H4 (cell line): ENCODE measurements at regions not wholly inside any gene's neighbourhood (a gene's known extent, or its start where the extent isn't known, plus 50 kb on each side); places are given as distances from the start of the nearest gene placed in this dataset.
A peak's percentile ranks its signal among the peaks of the same experiment; 100 is the strongest.
"Not testable (repeated sequence)": the region's sequence is repeated elsewhere in the genome, so short reads cannot be mapped to it uniquely, and the experiment has no call there.

Source experiments
- DNase-seq: peaks from one replicate; pipeline ENCODE4 v3.0.0-alpha.2; 2015; ENCODE audit warnings: low spot score

GRCh38 chr5:99316484-99316883 lies 387.7 kb upstream of the CHD1 start:
- DNase-seq, result no peak

DNA sequence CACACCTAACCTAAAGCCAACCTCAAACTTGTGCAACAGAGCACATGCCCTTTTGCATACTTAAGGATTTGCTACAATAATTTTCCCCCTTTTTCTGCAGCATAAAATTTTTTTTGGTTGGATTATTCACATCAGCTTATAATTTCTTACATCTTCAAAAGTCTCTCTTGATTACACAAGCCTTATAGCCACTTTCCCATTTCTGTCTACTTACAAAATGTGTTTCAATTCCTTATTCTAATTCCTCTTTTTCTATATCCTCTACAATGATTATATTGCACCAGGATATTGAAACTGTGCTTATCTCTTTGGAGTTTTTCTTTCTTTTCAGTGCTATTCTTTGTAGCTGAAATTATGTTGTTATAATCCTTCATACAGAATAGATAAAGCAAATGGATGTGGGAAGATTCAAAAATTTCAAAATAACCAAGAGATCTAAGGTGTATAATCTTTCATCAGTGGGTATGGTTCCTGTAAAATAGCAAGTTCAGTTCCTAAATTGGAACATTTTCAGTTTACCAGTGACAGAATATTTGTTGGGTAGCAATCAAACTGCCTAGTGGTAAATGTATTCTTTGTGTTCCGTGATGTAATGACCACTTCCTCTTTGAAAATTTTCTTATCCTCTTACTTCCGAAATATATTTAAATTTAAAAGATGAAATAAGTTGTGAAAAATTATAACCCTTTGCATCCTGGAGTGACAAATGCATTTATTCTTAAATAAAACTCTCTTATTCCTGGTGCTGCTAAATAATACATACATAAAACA lies 386.8 kb upstream of the CHD1 start:
- DNase-seq, result no peak

GRCh38 chr5:99314721-99315120 lies 385.9 kb upstream of the CHD1 start:
- no peak for DNase-seq

- DNase-seq, result no peak
Observed at GRCh38 chr5:99308131-99308530, 379.3 kb upstream of the CHD1 start.

DNA sequence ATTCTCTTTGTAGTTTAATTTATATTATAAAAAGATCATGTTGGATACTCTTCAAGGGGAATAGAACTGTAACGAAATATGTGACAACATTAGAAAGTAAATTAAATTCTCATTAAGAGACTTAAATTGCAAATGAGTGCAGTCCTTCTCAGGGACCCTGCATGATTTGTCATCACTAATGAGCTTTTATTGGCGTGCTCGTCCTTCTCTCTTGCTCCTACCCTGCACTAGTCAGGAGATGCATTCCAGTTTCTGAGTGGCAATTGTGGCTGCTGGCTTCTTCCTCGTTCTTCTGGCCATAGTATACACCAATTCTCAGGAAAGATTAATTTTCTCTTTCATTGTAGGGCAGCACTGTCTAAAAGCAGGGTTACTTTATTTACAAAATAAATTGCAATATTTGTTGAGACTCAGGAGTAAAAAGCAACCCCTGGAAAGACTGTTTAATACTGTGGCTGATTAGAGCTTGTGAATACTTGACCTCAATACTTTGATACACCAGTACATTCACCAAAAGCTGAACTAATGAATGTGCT lies 376.3 kb upstream of the CHD1 start:
- no peak for DNase-seq

GRCh38 chr5:99285606-99286005 lies 356.8 kb upstream of the CHD1 start:
- DNase-seq, result no peak

DNA sequence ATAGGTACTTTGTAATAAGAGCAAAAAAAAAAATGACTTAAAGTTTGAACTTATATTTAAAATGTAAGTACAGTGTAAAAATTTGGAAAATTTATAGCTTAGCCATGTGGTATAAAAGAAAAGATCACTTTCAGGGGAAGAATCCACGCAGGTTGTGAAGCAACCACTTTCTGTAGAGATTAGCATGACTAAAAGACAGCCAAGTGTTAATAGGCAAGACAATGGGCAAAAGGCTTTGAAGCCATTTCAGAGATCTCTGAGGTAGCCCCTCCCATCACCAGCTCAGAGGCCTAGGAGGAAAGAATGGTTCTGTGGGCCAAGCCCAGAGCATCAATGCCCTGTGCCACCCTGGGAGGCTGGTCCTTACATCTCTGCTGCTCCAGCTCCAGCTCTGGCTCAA lies 346.3 kb upstream of the CHD1 start:
- no peak for DNase-seq

DNA sequence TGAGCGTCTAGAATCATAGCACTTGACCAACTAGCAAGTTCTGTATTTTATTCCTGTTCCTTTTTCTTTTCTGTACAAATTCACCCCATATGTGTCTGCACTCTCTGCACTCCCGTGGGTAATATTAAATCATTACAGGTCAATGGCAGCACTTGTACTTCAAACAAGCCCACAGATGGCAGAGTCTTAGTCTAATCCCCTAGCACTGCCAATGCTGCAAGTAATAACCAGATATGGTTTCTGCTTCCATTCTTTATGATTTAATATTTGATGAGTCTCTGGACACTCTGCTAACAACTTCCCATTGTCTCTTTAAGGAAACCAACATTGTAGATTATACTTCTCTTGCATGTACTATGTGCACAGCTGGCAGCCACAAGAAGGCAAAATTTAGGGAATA lies 343.8 kb upstream of the CHD1 start:
- DNase-seq, result no peak

GRCh38 chr5:99258819-99259218 lies 330.0 kb upstream of the CHD1 start:
- DNase-seq, result no peak

DNA sequence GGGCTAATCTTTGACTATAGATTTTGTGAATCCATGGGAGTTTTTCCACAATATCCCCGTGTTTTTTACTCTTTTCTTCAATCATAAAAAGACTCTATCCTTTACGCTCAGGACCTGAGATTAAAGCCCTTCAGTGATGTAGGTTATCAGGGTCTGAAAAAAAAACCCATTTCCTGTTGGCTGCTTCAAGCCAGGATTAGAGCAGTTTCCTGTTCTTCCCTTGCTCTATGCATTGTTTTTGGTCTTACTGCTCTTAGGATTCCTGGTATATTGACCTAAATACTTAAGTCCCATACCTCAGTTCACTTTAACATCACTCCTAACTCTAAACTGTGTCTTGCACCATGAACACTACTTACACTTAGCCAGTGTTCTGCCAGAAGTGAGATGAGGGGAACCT lies 319.3 kb upstream of the CHD1 start:
- DNase-seq, result no peak

- DNase-seq, result no peak
Observed at GRCh38 chr5:99247346-99247745, 318.5 kb upstream of the CHD1 start.

GRCh38 chr5:99243111-99243510 lies 314.3 kb upstream of the CHD1 start:
- peak; percentile 17 for DNase-seq

DNA sequence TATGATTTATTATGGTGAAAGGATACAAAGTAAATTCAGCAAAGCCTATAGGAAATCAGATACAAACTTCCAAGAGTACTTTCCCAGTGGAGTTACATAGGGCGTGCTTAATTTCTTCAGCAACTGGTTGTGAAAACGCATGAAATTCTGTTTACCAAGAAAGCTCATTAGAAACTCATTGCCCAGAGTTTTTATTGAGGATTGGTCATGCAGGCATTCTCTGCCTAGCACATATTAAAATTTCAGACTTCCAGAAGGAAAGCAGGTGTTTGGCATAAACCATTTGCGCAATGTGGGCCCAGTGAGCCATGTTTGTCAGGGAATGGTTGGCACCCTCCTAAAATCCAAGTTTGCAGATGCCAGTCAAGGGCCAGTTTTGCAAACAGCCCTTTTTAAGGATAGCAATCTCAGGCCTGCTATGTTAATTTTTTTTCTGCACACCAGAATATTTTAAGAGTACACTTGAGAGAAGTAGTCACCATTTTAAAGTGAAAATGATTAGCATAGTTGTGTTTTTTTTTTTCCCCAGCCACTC lies 311.1 kb upstream of the CHD1 start:
- DNase-seq, result no peak

GRCh38 chr5:99191206-99191745 lies 262.5 kb upstream of the CHD1 start:
- peak; percentile 22 for DNase-seq

DNA sequence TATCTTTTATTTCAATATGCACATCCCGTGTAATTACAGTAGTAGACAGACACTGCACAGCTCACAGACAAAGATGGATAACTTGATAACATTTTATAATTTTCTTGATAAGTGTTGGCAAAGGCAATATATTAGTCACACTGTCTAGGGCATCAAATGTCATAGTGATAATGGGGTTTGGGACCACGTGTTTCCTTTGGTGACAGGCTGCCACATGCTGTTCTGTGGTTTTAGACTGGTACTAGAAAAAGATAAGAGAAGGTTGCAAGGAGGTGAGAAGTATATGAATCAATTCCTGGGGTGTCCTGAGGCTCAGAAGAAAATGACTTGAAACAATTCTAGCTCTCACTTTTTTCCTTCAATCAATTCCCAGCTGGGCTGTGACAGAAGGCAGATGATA lies 258.8 kb upstream of the CHD1 start:
- DNase-seq, result no peak

- no peak for DNase-seq
Observed at GRCh38 chr5:99179206-99179605, 250.4 kb upstream of the CHD1 start.

GRCh38 chr5:99177796-99178195 lies 249.0 kb upstream of the CHD1 start:
- no peak for DNase-seq

- no peak for DNase-seq
Observed at GRCh38 chr5:99176186-99176585, 247.4 kb upstream of the CHD1 start.

GRCh38 chr5:99169309-99169708 lies 240.5 kb upstream of the CHD1 start:
- peak; percentile 42 for DNase-seq

GRCh38 chr5:99161538-99161937 lies 232.7 kb upstream of the CHD1 start:
- DNase-seq, result not testable (repeated sequence)

- no peak for DNase-seq
Observed at GRCh38 chr5:99156688-99157087, 227.9 kb upstream of the CHD1 start.

DNA sequence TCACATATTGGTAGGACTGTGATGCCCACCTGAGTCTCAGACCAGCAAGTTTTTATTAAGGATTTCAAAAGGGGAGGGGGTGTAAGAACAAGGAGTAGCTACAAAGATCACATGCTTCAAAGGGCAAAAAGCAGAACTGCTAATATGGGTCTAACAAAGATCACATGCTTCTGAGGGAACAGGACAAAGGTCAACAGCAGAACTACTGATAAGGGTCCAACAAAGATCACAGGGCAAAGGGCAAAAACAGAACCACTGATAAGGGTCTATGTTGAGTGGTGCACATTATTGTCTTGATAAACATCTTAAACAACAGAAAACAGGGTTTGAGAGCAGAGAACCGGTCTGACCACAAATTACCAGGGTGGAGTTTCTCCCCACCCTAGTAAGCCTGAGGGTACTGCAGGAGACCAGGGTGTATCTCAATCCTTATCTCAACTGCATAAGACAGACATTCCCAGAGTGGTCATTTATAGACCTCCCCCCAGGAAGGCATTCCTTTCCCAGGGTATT lies 214.5 kb upstream of the CHD1 start:
- not testable (repeated sequence) for DNase-seq

DNA sequence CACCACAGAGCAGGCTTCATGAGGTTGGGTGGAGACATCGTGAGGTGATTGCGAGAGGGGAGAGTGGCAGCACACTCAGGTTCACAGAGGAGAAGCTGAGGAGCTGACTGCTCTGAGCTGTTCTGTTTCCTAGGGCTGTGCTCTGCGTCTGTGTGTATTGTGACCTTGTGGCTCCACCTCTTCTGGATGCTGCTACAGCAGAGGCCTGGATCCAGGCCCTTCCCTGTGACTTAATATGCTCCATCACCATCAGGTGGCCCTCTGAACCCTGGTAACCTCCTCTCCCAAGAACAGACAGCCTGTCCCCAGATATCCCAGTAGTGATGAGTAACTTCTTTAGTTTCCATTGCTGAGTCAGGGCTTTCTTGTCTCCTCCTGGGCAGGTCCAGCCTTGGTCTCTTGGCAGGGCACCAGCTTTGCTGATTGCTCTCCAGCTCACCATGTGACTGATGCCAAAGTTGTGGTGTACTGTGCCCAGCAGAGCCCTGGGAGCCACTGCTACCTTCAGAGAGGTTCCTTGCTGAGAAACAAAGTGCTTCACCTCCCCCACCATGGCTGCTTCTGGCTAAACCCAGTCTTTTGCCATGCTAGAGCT lies 212.8 kb upstream of the CHD1 start:
- peak; percentile 57 for DNase-seq
